ENCODE measurements at regions not wholly inside any gene's neighbourhood (a gene's known extent, or its start where the extent isn't known, plus 50 kb on each side); places are given as distances from the start of the nearest gene placed in this dataset.
"Not testable (repeated sequence)": the region's sequence is repeated elsewhere in the genome, so short reads cannot be mapped to it uniquely, and the experiment has no call there.

DNA sequence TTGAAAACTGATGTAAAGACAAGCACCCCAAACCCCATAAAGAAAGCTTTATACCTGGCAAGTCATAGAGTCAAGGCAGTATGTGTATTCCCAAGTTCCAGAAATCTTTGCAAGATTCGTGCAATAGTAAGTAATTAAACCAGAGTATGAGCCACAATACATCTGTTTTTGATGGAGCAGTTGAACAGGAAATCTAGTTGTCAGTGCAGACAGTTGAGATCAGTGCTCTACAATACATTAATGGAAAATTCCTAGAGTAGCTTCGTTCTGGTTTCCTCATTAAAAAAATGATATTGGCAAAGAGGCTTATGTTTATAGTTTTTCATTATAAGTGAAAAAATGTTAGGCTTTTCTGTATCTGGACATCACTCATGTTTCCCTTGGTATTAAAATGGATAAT, 575.3 kb downstream of the TRIML1 start:
- no peak for DNase-seq (ENCODE audit: low read depth in 4 of 4, low spot score in 3 of 4)

DNA sequence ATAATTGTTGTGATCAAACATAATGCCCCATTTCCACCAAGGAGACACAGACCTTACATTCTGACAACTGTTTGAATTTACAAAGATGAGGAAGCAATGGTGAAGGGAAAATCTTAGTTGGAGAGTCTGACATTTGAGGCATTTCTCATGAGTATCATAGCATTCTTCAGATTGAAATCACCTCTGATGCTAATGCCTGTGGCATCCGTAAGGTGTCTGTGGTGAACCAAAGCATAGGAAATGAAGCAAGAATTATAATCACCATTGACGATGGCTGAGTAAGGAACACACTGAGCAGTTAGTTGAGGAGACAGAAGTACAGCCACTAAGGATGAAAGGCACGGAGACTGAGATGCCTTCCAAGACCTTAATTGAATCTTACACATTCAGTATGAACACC, 575.7 kb downstream of the TRIML1 start:
- no peak for DNase-seq (ENCODE audit: low read depth in 4 of 4, low spot score in 3 of 4)

DNA sequence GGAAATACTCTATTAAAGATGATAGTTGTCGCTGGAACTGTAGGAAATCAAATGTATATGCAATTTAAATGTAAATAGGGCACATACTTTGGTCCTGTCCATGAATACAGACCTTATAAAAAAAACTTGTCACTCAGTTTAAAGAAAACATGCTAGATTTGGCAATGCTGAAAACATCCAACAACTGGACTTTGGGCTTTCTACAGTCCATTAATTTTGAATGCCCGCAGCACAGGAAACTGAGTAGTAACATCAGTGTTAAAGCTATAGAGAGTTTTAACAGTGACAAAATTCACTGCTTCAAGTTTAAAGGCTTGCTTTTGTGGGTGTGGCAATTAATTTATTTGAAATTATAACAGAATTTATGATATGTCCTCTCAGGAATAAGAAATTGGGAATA, 578.4 kb downstream of the TRIML1 start:
- DNase-seq (ENCODE audit: low read depth in 4 of 4, low spot score in 3 of 4) = peak in 2 of 4 donors; percentile 15 to 28

DNA sequence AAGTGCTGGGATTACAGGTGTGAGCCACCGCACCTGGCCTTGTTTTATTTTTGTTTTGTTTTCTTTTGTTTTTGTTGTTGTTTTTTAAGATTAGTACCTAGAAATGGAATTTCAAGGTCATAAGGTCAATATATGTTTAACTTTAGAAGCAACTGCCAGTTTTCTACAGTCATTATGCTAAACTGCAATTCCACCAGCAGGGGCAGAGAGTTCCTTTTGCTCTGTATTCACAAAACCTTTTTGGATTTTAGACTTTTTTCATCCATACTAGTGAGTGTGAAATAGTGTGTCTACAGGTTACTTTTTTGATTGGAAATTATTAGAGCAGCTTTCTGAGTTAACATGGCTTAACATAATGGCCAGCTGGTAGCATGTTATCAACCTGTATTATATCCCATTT, 580.6 kb downstream of the TRIML1 start:
- no peak for DNase-seq (ENCODE audit: low read depth in 4 of 4, low spot score in 3 of 4)

DNA sequence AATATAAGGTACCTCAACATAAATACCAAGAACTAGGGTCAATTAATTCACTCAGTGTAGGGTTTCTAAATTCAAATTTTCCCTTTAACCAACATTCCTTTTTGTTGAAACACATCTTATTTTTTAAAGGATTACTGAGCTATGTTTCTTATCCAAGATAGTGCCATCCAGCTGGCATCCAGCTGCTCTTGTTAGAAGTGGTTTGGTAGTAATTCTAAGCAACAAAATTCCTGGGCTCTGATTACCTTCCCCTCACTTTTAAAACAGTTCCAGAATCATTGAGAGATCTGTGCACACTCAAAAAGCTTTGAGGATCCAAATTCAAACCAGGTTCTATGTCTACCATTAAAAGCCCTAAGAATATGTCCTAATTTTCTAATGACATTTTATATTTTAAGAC, 583.7 kb downstream of the TRIML1 start:
- no peak for DNase-seq (ENCODE audit: low read depth in 4 of 4, low spot score in 3 of 4)

DNA sequence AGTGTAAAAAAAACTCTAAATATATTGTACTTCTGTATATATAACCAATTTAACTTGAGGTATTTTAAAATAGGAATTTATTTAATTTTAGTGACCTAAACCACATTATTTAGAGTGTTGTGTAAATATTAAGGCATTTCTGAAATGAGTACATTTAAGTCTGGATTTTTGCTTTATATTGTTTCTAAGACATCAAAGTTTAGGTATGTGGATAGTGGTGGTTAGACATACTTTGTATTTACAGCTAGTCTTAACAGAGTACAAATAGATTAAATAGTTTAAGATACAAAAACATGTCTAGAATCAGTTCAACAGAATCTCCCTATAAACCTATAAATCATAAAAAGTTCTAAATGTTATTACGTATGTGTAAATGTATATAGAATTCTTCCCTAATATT, 588.5 kb downstream of the TRIML1 start:
- DNase-seq (ENCODE audit: low read depth in 4 of 4, low spot score in 3 of 4) = no peak

DNA sequence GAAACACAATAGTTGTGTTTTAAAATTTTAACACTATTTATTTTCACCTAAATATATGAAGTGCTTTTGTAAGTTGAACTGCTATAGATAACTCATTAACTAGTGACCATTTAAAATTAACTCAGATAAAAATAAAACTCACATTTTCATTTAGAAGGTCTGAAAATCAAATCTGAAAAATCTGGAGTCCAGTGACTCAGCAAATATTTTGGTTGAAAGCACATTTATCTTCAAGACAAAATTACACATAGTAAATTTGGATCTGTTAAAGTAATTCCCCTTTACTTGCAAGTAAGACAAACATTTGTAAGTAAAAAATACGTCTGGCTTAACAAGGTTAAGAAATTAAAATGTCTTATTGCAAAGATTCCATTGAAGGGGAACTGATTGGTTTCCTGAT, 589.1 kb downstream of the TRIML1 start:
- DNase-seq (ENCODE audit: low read depth in 4 of 4, low spot score in 3 of 4) = no peak

DNA sequence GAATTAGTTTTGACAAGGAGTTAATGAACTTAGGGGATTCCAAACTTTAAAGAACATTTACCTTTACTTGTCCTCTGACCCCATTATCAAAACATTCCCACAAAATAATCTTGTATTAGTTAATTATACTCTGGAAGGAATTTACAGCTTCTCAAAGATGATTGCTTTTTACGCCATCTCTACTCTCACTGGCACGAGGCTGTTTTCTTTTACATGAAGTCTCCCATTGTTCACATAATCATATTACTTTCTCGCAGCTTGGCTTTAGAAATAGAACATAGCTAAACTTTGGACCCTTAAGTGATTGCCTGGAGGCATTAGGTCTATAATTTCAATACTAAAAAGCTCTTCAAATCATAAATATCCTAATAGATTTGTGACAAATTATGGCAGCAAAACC, 592.9 kb downstream of the TRIML1 start:
- DNase-seq (ENCODE audit: low read depth in 4 of 4, low spot score in 3 of 4) = no peak

DNA sequence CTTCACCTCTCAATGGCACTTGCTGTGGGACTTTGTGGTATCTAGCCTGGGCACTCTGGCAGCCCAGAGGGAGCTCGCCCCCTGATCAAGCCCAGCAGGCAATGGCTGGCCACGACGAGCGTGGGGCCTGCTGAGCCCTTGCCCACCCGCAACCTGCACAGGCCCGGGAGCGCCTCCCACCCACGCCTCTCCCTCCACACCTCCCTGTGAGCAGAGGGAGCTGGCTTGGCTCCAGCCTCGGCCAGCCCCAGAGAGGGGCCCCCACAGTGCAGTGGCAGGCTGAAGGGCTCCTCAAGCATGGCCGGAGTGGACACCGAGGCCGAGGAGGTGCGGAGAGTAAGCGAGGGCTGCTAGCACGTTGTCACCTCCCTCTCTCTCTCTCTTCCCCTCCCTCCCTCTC, 595.8 kb downstream of the TRIML1 start:
- DNase-seq (ENCODE audit: low read depth in 4 of 4, low spot score in 3 of 4) = no peak

DNA sequence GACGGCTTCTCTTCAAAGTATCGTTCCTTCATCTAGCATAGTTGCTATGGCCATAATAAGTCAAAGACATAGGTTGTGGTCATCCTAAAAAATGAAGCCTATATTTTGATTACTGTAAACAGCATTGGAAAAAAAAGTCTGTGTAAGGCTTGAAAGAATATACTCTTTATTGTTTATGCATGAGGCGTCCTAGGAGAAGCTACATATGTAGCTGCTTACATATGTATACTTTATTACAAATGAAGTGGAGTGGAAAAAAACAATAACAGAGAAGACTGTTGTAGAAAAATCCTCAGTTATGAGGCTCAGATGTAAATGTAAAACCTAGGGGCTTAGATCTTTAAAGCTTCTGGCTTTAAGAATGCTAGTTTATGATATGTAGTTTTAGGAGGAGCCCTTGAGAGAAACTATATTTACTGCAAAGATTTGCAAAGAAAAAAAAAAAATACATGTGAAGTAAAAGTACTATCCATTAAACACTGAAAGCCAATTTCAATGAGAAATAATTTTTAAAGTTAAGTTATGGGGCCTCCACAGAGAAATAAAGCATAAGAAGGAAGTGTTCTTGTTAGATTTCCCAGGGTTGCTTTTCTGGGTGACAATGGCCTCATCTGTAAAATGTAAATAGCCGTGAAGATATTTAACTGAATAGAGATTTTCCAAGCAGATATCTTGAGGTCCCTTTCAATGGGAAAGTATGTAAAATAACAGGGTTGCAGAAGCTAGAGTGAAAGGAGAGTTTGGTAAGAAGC, 598.2 kb downstream of the TRIML1 start:
- DNase-seq (ENCODE audit: low read depth in 4 of 4, low spot score in 3 of 4) = no peak

DNA sequence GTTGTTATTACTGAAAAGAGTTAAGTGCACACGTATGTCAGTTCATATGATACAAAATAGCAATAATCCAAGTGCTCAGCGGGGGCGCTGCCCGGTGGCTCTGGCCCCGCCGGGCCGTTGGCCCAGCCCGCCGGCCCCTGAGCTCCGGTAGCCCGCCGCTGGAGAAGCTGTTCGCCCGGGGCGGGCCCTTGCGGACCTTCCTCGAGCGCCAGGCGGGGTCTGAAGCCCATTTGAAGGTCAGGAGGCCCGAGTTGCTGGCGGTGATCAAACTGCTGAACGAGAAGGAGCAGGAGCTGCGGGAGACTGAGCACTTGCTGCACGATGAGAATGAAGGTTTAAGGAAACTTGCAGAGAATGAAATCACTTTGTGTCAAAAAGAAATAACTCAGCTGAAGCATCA, 599.0 kb downstream of the TRIML1 start:
- DNase-seq (ENCODE audit: low read depth in 4 of 4, low spot score in 3 of 4) = not testable (repeated sequence)

DNA sequence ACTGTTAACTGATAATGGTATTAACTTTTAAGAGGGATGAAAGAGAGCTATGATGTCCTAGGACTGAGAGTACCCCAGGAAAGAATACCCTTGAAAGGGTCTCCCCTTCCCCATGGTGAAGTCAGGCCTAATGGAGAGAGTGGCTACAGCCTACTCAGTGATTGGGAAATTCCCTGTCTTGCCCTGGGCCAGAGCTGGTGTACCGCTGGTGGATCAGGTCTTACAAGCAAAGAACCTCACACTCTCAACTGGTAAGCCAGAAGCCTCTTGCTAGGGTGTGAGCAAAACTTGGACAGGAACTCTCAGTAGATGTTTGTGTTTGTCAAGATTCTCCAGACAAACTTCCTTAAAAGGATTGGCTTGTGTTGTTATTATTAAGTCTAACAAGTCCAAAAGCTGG, 600.9 kb downstream of the TRIML1 start:
- DNase-seq (ENCODE audit: low read depth in 4 of 4, low spot score in 3 of 4) = not testable (repeated sequence)

DNA sequence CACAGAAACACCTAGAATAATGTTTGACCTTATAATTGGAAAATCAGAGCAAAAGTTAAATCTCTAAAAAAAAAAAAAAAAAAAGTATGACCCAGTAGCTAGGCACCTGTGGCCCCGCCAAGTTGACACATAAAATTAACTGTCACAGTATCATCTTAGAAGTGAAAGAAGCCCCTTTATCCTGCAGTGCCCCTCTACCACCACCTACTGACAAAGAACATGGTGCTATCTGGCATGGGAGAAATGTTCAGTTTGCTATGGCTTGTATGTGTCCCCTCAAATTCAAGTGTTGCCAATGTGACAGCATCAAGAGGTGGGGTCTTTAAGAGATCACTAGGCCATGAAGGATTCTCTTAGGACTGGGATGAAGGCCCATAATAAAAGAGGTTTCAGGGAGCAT, 601.5 kb downstream of the TRIML1 start:
- DNase-seq (ENCODE audit: low read depth in 4 of 4, low spot score in 3 of 4) = not testable (repeated sequence)

DNA sequence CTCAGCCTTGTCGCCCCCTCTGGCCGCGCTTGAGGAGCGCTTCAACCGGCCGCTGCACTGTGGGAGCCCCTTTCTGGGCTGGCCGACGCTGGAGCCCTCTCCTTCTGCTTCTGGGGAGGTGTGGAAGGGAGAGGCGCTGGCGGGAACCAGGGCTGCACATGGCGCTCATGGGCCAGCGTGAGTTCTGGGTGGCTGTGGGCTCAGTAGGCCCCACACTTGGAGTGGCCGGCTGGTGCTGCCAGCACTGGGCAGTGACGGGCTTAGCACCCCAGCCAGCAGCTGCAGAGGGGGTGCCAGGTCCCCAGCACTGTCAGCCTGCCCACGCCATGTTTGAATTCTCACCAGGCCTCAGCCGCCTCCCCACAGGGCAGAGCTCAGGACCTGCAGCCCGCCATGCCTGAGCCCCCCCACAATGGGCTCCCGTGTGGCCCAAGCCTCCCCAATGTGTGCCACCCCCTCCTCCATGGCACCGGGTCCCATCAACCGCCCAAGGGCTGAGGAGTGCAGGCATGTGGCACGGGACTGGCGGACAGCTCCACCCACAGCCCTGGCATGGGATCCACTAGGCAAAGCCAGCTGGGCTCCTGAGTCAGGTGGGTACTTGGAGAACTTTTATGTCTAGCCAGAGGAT, 615.2 kb downstream of the TRIML1 start:
- no peak for DNase-seq (ENCODE audit: low read depth in 4 of 4, low spot score in 3 of 4)

DNA sequence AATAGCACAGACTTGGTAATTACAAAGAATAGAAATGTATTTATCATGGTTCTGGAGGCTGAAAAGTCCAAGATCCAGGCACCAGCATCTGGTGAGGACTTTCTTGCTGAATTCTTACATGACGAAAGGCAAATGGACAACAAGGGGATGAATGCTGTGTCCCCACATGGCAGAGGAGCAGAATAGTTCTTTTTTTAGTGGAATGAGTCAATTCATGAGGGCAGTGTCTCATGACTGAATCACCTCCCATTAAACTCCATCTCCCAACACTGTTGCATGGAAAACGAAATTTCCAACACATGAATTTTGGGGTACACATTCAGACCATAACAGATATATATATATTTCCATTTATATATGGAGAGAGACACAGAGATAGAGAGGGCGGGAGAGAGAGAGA, 628.3 kb downstream of the TRIML1 start:
- DNase-seq (ENCODE audit: low read depth in 4 of 4, low spot score in 3 of 4) = no peak

DNA sequence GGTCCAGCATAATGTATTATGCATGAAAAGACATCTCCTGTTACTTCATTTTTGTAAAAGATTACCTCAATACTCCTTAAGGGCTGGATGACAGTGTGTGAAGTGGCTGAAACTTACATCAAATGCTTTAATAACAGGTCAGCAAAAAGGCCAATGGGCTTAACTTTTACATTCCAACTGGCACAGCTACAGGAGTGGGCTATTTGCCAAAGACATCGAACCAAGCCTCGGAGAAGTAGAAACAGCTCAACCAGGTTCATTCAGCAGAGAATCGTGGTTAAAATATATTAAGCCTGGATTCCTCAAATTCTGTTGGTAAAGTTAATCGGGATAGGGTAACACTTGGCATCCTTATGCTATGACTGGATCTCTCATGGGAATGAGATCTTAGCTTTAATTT, 639.7 kb downstream of the TRIML1 start:
- no peak for DNase-seq (ENCODE audit: low read depth in 4 of 4, low spot score in 3 of 4)

DNA sequence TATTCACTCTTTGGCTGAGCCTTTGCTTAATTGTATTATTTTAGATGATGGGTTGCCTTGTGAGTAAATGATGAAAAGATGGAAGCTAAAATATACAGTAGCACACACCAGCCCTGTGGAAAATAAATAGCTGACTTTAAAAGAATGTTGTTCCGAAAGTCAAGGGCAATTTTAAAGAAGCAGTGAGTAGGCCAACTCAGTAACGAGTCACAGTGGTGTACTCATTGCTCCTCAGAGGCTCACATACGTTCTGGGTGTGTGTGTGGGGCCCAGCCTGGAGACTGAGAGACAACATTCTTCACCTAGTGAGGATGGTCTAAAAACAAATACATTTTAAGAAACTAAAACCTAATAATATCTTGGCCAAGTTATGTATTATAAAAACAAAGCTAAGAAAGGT, 640.3 kb downstream of the TRIML1 start:
- DNase-seq (ENCODE audit: low read depth in 4 of 4, low spot score in 3 of 4) = no peak

DNA sequence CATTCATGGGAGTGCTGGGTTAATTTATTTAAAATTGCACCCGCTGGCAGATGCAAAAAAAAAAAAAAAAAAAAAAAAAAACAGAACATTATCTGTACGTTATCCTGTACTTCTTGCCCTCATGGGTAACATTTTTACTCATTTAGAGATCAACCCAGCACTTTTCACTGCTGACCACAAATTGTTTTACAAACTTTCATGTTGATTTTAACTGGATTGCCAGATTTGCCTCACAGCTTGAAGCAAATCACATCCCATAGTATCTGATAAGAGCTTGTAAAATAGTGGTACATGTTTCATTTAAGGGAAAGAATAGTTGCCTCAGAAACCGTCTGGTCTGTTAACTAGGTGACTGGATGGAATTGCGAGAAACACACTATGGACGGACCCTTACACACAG, 640.8 kb downstream of the TRIML1 start:
- no peak for DNase-seq (ENCODE audit: low read depth in 4 of 4, low spot score in 3 of 4)

DNA sequence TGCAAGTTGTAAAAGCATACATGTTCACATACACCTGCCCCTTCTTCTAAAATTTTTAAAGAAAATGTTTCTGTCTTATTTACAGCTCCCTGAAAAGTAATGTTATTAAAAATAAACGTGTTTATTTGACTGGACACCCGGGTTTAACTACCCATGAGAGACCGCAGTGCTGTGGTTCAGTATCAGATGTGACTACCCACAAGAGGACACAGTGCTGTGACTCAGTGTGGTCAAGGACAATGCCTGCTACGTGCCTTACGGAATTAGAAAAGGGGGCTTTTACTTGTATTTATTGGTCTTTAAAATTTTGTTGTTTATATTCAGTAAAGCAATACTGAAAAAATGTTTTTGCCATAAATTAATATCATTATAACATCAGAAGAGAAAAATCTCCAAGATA, 641.4 kb downstream of the TRIML1 start:
- no peak for DNase-seq (ENCODE audit: low read depth in 4 of 4, low spot score in 3 of 4)

DNA sequence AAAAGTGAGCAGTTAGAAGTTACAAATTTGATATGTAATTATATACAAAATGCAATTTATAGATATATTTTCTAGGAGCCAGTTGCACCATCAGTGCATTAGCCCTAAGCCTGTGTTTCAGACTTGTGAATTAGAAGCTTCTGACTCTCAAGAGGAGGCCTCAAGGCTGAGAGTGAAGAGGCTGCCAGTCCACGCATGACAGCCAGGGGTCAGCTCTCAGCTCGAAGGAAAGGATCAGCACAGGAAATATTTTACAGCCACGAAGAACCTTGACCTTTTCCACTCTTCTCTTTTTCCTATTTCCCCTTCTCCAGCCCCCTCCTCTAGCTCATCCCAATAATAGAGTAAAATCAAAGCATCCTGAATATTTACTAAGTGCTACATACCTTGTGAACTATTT, 642.4 kb downstream of the TRIML1 start:
- no peak for DNase-seq (ENCODE audit: low read depth in 4 of 4, low spot score in 3 of 4)

DNA sequence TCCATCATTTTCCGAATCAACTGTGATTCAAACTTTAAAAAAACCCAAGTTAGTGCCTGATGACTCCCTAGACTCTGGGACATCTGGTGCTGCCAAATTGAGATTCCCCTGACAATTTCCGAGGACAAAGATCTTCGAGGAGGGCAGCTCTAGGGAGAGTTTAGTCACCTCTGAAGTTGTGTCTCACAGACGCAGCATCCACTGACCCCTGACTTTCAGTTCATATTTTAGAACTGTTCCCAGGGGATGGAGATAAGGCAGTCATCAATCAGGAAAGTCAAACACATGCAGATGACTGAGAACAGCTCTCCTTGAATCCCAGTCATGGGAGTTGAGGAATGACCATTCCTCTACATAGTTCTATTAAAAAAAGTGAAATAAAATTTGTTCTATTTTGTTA, 643.9 kb downstream of the TRIML1 start:
- no peak for DNase-seq (ENCODE audit: low read depth in 4 of 4, low spot score in 3 of 4)

DNA sequence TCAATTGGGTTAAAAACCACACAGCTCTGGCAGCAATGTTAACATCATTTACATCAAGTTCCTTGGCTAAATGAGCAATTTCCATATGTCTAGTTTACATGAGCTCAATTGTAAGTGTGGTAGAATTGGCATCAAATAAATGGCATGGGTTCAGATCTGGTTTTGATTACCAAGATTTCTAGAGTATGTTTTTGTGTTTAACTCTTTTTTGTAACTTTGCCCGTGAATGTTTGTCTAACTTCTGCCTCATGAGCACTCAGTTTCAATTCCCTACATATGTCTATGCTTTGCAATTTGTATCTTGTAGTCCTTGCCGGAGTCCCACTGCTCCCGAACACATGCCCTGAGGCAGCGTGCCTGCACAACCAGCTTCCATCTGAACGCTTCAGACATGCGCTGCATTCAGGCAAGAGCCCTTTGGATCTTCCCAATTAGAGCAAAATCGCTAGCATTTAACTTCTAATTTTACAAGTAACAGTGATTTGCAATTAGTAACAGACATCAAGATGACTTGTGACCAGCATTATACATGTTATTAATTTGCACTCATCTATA, 644.4 kb downstream of the TRIML1 start:
- DNase-seq (ENCODE audit: low read depth in 4 of 4, low spot score in 3 of 4) = no peak
